ENCODE measurements at regions not wholly inside any gene's neighbourhood (a gene's known extent, or its start where the extent isn't known, plus 50 kb on each side); places are given as distances from the start of the nearest gene placed in this dataset.

- Histone ChIP-seq H3K27ac (no peak overlapping the region), H3K4me3 (no peak overlapping the region), H3K36me3 (no peaks in the 10 kb centered on the region), H3K4me1 (no peaks in the 10 kb centered on the region), H3K27me3 (no peaks in the 10 kb centered on the region), H3K9me3 (no peaks in the 10 kb centered on the region)
- TF ChIP-seq, protein P1, sequence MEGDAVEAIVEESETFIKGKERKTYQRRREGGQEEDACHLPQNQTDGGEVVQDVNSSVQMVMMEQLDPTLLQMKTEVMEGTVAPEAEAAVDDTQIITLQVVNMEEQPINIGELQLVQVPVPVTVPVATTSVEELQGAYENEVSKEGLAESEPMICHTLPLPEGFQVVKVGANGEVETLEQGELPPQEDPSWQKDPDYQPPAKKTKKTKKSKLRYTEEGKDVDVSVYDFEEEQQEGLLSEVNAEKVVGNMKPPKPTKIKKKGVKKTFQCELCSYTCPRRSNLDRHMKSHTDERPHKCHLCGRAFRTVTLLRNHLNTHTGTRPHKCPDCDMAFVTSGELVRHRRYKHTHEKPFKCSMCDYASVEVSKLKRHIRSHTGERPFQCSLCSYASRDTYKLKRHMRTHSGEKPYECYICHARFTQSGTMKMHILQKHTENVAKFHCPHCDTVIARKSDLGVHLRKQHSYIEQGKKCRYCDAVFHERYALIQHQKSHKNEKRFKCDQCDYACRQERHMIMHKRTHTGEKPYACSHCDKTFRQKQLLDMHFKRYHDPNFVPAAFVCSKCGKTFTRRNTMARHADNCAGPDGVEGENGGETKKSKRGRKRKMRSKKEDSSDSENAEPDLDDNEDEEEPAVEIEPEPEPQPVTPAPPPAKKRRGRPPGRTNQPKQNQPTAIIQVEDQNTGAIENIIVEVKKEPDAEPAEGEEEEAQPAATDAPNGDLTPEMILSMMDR (IDR thresholded peaks at IDR 0.05 in 4 of 5, conservative IDR thresholded peaks at IDR 0.05 in 1 of 5) = peak; percentile 23 to 58 (median 40)
- no peak for TF ChIP-seq POLR2A (IDR thresholded peaks at IDR 0.05)
- intact Hi-C loops (cut with DNase I; ENCODE audit: low total_unique reads) = loop anchor here (1.0 kb wide), 1 partner anchor 1215 kb away; no protein-coding TSS in a partner anchor
- in situ Hi-C loops (cut with MboI; ENCODE audit: low sequenced_read_pairs in 4 of 4) = loop anchor here (25.0 kb wide), 1 partner anchor 1210 kb away; no protein-coding TSS in a partner anchor
- DNase-seq (no peak), ATAC-seq (no peak)
These were observed 499.2 kb downstream of the OMA1 start for GRCh38 chr1:58047265-58047858.

GRCh38 chr1:58045094-58045705, 501.3 kb downstream of the OMA1 start:
- Histone ChIP-seq H3K9me3 (no peaks in the 10 kb centered on the region), H3K27ac (no peak overlapping the region), H3K36me3 (no peaks in the 10 kb centered on the region), H3K4me1 (no peaks in the 10 kb centered on the region), H3K27me3 (no peaks in the 10 kb centered on the region), H3K4me3 (no peak overlapping the region)
- in situ Hi-C loops (cut with MboI; ENCODE audit: low sequenced_read_pairs in 4 of 4) (loop anchor here (25.0 kb wide), 1 partner anchor 1208 kb away; no protein-coding TSS in a partner anchor), intact Hi-C loops (cut with DNase I; ENCODE audit: low total_unique reads) (no loop called here)
- no peak for TF ChIP-seq POLR2A (IDR thresholded peaks at IDR 0.05)
- TF ChIP-seq, protein P1 (IDR thresholded peaks at IDR 0.05 in 4 of 5, conservative IDR thresholded peaks at IDR 0.05 in 1 of 5) = no peak
- ATAC-seq (no peak), DNase-seq (no peak)

DNA sequence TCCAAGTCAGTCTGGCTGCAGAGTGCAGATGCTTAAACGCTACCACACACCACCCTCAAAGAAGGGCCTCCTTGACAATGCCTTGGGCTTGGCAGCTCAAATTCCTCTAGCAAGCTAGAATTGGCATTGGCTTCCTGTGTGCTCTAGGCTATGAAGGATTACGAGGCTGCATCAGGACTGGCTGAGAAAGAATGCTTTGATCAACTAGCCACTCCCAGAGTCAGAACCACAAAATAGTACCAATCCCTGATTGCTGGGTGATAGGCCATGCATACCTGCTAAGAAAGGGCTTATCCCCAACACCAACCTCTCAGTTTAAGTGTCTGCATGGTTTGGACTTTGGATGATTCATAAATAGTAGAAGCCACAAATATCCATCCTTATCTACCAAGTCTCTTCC, 504.9 kb downstream of the OMA1 start:
- Histone ChIP-seq H3K4me1 (no peaks in the 10 kb centered on the region), H3K27ac (no peak overlapping the region), H3K27me3 (no peaks in the 10 kb centered on the region), H3K36me3 (no peaks in the 10 kb centered on the region), H3K9me3 (no peaks in the 10 kb centered on the region), H3K4me3 (no peak overlapping the region)
- no peak for ATAC-seq
- in situ Hi-C loops (cut with MboI; ENCODE audit: low sequenced_read_pairs in 4 of 4) (loop anchor here (25.0 kb wide), 1 partner anchor 1204 kb away; no protein-coding TSS in a partner anchor), intact Hi-C loops (cut with DNase I; ENCODE audit: low total_unique reads) (no loop called here)
- TF ChIP-seq, protein P1 (IDR thresholded peaks at IDR 0.05 in 4 of 5, conservative IDR thresholded peaks at IDR 0.05 in 1 of 5) = no peak
- no peak for TF ChIP-seq POLR2A (IDR thresholded peaks at IDR 0.05)
- DNase-seq = no peak

- Histone ChIP-seq H3K27me3 (no peaks in the 10 kb centered on the region), H3K27ac (no peak overlapping the region), H3K4me3 (no peak overlapping the region), H3K36me3 (no peaks in the 10 kb centered on the region), H3K4me1 (peaks cover 0 to 7% of the 10 kb centered on the region in 2 donors), H3K9me3 (no peaks in the 10 kb centered on the region)
- intact Hi-C loops (cut with DNase I; ENCODE audit: low total_unique reads) (no loop called here), in situ Hi-C loops (cut with MboI; ENCODE audit: low sequenced_read_pairs in 4 of 4) (loop anchor here (25.0 kb wide), 1 partner anchor 1201 kb away; no protein-coding TSS in a partner anchor)
- ATAC-seq = no peak
- no peak for DNase-seq
- no peak for TF ChIP-seq POLR2A (IDR thresholded peaks at IDR 0.05)
- TF ChIP-seq, protein P1 (IDR thresholded peaks at IDR 0.05 in 4 of 5, conservative IDR thresholded peaks at IDR 0.05 in 1 of 5) = no peak
These were observed 508.0 kb downstream of the OMA1 start for GRCh38 chr1:58038574-58038973.
